Panc1 (cell line): ENCODE measurements at regions not wholly inside any gene's neighbourhood (a gene's known extent, or its start where the extent isn't known, plus 50 kb on each side); places are given as distances from the start of the nearest gene placed in this dataset.

Source experiments
- ATAC-seq: fragments of 200-7000 bp; cut with Tn5 transposase; 2 replicates; pipeline ENCODE4 v1.9.1; 2020; ENCODE audit warnings: mild to moderate bottlenecking, moderate library complexity
- BruUV-seq: library from RNA; stranded (reverse); fragments of 400-500 nt; replicated peaks from 2 replicates; lab custom pipeline; 2021; lab: Mats Ljungman, UMichigan
- CTCF ChIA-PET: fragments of 300-600 bp; sonication (Branson Sonifier 250); formaldehyde crosslinking; loops from one replicate; lab custom pipeline; 2022; ENCODE audit warnings: antibody characterized with exemption; lab: Charles Lee
- POLR2A ChIA-PET: fragments of 300-600 bp; sonication (Branson Sonifier 250); formaldehyde crosslinking; loops from one replicate; lab custom pipeline; 2022; ENCODE audit warnings: antibody characterized with exemption; lab: Charles Lee
- DNase-seq: peaks from one replicate; pipeline ENCODE4 v3.0.0-alpha.2; 2010; ENCODE audit warnings: low read depth, low spot score
- H3K27ac ChIP-seq: 2 replicates; pipeline ENCODE4 v1.5.1; 2011; ENCODE audit warnings: mild to moderate bottlenecking, low read length, inconsistent platforms
- H3K27me3 ChIP-seq: fragments of 200-500 bp; sonication (Bioruptor generic); 2 replicates; pipeline ENCODE4 v1.6.0; 2014; ENCODE audit warnings: low read length, inconsistent platforms; ENCODE audit not compliant: control insufficient read depth, insufficient read depth
- H3K36me3 ChIP-seq: fragments of 200-500 bp; sonication (Bioruptor generic); 2 replicates; pipeline ENCODE4 v1.5.1; 2014; ENCODE audit warnings: inconsistent platforms, mild to moderate bottlenecking, low read length, moderate library complexity; ENCODE audit not compliant: control insufficient read depth, insufficient read depth
- H3K4me1 ChIP-seq: 2 replicates; pipeline ENCODE4 v1.5.1; 2011; ENCODE audit warnings: inconsistent platforms, mild to moderate bottlenecking, low read length, moderate library complexity; ENCODE audit not compliant: control insufficient read depth, insufficient read depth
- H3K4me3 ChIP-seq, 2 experiments: 2 replicates each; pipeline ENCODE4 v1.5.1; 2011 to 2012; ENCODE audit warnings: low read depth in 2 of 2, low read length in 2 of 2, mild to moderate bottlenecking in 2 of 2, inconsistent platforms in 1 of 2, moderate library complexity in 1 of 2
- H3K9me3 ChIP-seq: fragments of 200-500 bp; sonication (Bioruptor generic); 2 replicates; pipeline ENCODE4 v1.5.1; 2014; ENCODE audit warnings: low read depth, mild to moderate bottlenecking, inconsistent platforms, low read length, moderate library complexity; ENCODE audit not compliant: control insufficient read depth, insufficient read depth
- CTCF ChIP-seq: fragments of 450-650 bp; IDR thresholded peaks from 2 replicates; pipeline ENCODE4 v1.5.1; 2017; ENCODE audit warnings: mild to moderate bottlenecking
- POLR2AphosphoS5 ChIP-seq: IDR thresholded peaks from 2 replicates; pipeline ENCODE4 v1.6.1; 2012; ENCODE audit warnings: mild to moderate bottlenecking, low read depth, low read length, moderate library complexity
- SIN3A ChIP-seq: IDR thresholded peaks from 2 replicates; pipeline ENCODE4 v1.6.1; 2012; ENCODE audit warnings: low read depth, mild to moderate bottlenecking, low read length, moderate library complexity, borderline replicate concordance; ENCODE audit not compliant: insufficient read depth
- TCF7L2 ChIP-seq: IDR thresholded peaks from 2 replicates; pipeline ENCODE4 v1.6.1; 2011; ENCODE audit warnings: mild to moderate bottlenecking, low read depth, low read length, inconsistent platforms
- in situ Hi-C: cut with HindIII; loops from 2 replicates; pipeline ENCODE4 v1.10.0; 2016; ENCODE audit warnings: low sequenced_read_pairs, low pct_unique_long_range_greater_than_20kb
- intact Hi-C: fragments of 100-400 bp; cut with micrococcal nuclease; formaldehyde crosslinking; loops from one replicate; pipeline ENCODE4 v1.10.0; 2022; ENCODE audit not compliant: unreplicated experiment
- TF ChIP-seq, protein P1 (sequence below), 2 experiments: IDR thresholded peaks; 2 replicates each; pipeline ENCODE4 v1.6.1; 2011 to 2012; ENCODE audit warnings: low read depth in 2 of 2, control low read depth in 1 of 2, low read length in 1 of 2, mild to moderate bottlenecking in 1 of 2, moderate library complexity in 1 of 2; ENCODE audit not compliant: insufficient read depth in 1 of 2

- TF ChIP-seq POLR2AphosphoS5 = no peak
- TF ChIP-seq CTCF = no peak
- TF ChIP-seq, protein P1, sequence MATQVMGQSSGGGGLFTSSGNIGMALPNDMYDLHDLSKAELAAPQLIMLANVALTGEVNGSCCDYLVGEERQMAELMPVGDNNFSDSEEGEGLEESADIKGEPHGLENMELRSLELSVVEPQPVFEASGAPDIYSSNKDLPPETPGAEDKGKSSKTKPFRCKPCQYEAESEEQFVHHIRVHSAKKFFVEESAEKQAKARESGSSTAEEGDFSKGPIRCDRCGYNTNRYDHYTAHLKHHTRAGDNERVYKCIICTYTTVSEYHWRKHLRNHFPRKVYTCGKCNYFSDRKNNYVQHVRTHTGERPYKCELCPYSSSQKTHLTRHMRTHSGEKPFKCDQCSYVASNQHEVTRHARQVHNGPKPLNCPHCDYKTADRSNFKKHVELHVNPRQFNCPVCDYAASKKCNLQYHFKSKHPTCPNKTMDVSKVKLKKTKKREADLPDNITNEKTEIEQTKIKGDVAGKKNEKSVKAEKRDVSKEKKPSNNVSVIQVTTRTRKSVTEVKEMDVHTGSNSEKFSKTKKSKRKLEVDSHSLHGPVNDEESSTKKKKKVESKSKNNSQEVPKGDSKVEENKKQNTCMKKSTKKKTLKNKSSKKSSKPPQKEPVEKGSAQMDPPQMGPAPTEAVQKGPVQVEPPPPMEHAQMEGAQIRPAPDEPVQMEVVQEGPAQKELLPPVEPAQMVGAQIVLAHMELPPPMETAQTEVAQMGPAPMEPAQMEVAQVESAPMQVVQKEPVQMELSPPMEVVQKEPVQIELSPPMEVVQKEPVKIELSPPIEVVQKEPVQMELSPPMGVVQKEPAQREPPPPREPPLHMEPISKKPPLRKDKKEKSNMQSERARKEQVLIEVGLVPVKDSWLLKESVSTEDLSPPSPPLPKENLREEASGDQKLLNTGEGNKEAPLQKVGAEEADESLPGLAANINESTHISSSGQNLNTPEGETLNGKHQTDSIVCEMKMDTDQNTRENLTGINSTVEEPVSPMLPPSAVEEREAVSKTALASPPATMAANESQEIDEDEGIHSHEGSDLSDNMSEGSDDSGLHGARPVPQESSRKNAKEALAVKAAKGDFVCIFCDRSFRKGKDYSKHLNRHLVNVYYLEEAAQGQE (IDR thresholded peaks at IDR 0.05; ENCODE audit: insufficient read depth in 1 of 2, low read depth in 2 of 2, low read length in 1 of 2) = no peak
- no peak for TF ChIP-seq TCF7L2
- no TSS peak for BruUV-seq
- DNase-seq = no peak
- CTCF ChIA-PET = no interaction called here
- no peaks in the 10 kb centered on the region for H3K4me1 ChIP-seq
- no peaks in the 10 kb centered on the region for H3K9me3 ChIP-seq
- intact Hi-C loops = no loop called here
- no peaks in the 10 kb centered on the region for H3K36me3 ChIP-seq
- H3K4me3 ChIP-seq = no peak overlapping the region
- no peak for ATAC-seq
- POLR2A ChIA-PET = no interaction called here
- no peaks in the 10 kb centered on the region for H3K27me3 ChIP-seq
- H3K27ac ChIP-seq = no peak overlapping the region
- in situ Hi-C loops = no loop called here
Observed at GRCh38 chr4:166519774-166520173, 646.7 kb downstream of the TLL1 start.

DNA sequence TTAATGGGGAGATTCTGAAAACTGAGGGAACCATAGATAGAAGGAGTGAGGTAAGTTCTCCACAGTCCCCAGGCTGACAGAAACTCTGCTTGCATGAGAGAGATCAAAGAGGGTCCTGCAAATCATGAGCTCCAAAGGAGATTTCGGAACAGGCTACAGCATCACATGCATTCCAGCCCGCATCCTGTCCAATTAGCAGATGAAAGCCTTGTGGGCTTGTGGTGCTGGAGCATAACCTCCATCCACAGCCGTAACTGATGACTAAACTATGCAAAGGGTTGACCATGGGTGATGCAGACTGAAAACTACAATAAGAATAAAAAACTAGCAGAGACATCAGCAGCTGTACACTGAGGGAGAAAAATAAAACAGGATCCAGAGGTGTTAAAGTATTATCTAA, 654.5 kb downstream of the TLL1 start:
- DNase-seq (no peak), ATAC-seq (no peak)
- Histone ChIP-seq H3K9me3 (no peaks in the 10 kb centered on the region), H3K4me1 (no peaks in the 10 kb centered on the region), H3K36me3 (no peaks in the 10 kb centered on the region), H3K27ac (no peak overlapping the region), H3K4me3 (no peak overlapping the region), H3K27me3 (no peaks in the 10 kb centered on the region)
- TF ChIP-seq TCF7L2 = no peak
- TF ChIP-seq POLR2AphosphoS5 = no peak
- TF ChIP-seq CTCF = no peak
- BruUV-seq = no TSS peak
- POLR2A ChIA-PET = no interaction called here
- in situ Hi-C loops (no loop called here), intact Hi-C loops (no loop called here)
- CTCF ChIA-PET = no interaction called here

GRCh38 chr4:166531703-166532102, 658.7 kb downstream of the TLL1 start:
- Histone ChIP-seq H3K27ac (no peak overlapping the region), H3K27me3 (no peaks in the 10 kb centered on the region), H3K36me3 (no peaks in the 10 kb centered on the region), H3K4me1 (no peaks in the 10 kb centered on the region), H3K9me3 (no peaks in the 10 kb centered on the region), H3K4me3 (no peak overlapping the region)
- POLR2A ChIA-PET = no interaction called here
- BruUV-seq = no TSS peak
- CTCF ChIA-PET = no interaction called here
- TF ChIP-seq, protein P1 (IDR thresholded peaks at IDR 0.05; ENCODE audit: insufficient read depth in 1 of 2, low read depth in 2 of 2, low read length in 1 of 2) = no peak
- TF ChIP-seq POLR2AphosphoS5 (no peak), SIN3A (no peak), CTCF (no peak), TCF7L2 (no peak)
- DNase-seq = no peak
- ATAC-seq = no peak
- in situ Hi-C loops (no loop called here), intact Hi-C loops (no loop called here)
